ENCODE measurements at regions not wholly inside any gene's neighbourhood (a gene's known extent, or its start where the extent isn't known, plus 50 kb on each side); places are given as distances from the start of the nearest gene placed in this dataset.

DNA sequence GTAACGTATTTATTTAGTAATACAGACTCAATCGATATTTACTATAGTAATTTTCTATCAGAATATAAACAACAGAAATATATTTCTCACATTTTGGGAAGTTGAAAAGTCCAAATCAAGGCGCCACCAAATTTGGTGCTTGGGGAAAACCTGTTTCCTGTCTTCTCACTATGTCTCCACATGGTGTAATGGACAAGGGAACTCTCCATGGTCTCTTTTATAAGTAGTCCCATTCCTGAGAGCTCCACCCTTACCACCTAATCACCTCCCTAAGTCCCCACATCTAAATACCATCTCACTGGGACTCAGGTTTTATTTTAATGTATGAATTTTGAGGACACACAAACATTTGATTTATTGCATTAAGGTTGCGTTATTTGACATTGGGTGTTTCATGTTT lies 848.0 kb downstream of the LTN1 start:
- H3K9ac ChIP-seq (ENCODE audit: control insufficient read depth, extremely low read depth, insufficient read depth, low read length), result no peak overlapping the region
- dilution Hi-C loops (cut with MboI; ENCODE audit: extremely low pct_ligation_motif_present, low sequenced_read_pairs), result no loop called here
- no peak overlapping the region for H2AFZ ChIP-seq (ENCODE audit: control insufficient read depth, low read length)
- no peaks in the 10 kb centered on the region for H3K9me3 ChIP-seq (ENCODE audit: control insufficient read depth, low read depth, low read length)
- TF ChIP-seq, protein P1, sequence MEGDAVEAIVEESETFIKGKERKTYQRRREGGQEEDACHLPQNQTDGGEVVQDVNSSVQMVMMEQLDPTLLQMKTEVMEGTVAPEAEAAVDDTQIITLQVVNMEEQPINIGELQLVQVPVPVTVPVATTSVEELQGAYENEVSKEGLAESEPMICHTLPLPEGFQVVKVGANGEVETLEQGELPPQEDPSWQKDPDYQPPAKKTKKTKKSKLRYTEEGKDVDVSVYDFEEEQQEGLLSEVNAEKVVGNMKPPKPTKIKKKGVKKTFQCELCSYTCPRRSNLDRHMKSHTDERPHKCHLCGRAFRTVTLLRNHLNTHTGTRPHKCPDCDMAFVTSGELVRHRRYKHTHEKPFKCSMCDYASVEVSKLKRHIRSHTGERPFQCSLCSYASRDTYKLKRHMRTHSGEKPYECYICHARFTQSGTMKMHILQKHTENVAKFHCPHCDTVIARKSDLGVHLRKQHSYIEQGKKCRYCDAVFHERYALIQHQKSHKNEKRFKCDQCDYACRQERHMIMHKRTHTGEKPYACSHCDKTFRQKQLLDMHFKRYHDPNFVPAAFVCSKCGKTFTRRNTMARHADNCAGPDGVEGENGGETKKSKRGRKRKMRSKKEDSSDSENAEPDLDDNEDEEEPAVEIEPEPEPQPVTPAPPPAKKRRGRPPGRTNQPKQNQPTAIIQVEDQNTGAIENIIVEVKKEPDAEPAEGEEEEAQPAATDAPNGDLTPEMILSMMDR (optimal IDR thresholded peaks at IDR 0.05 in 1 of 3, IDR thresholded peaks at IDR 0.05 in 1 of 3, conservative IDR thresholded peaks at IDR 0.05 in 1 of 3; ENCODE audit: extremely low read depth in 1 of 3, insufficient read depth in 2 of 3, low read length in 3 of 3), result no peak
- no peak for TF ChIP-seq EZH2 (IDR thresholded peaks at IDR 0.05; ENCODE audit: low read length)
- H3K9me1 ChIP-seq (ENCODE audit: control insufficient read depth, extremely low read depth, insufficient read depth, low read length), result no peaks in the 10 kb centered on the region
- H4K20me1 ChIP-seq (ENCODE audit: control insufficient read depth, extremely low read depth, insufficient read depth, low read length), result no peaks in the 10 kb centered on the region
- no peaks in the 10 kb centered on the region for H3K36me3 ChIP-seq (ENCODE audit: control insufficient read depth in 2 of 2, extremely low read depth in 1 of 2, insufficient read depth in 2 of 2, low read length in 2 of 2)
- no peak overlapping the region for H3K4me2 ChIP-seq (ENCODE audit: control insufficient read depth, extremely low read depth, insufficient read depth, low read depth, low read length)
- FAIRE-seq (no peak), DNase-seq (ENCODE audit: low read depth, low spot score) (no peak)
- H3K79me2 ChIP-seq (ENCODE audit: control insufficient read depth, insufficient read depth, low read length), result no peaks in the 10 kb centered on the region
- H3K4me1 ChIP-seq (ENCODE audit: control insufficient read depth, extremely low read depth, insufficient read depth, low read length), result peaks cover 4% of the 10 kb centered on the region
- no peak overlapping the region for H3K4me3 ChIP-seq (ENCODE audit: control insufficient read depth in 2 of 3, extremely low read depth in 1 of 3, insufficient read depth in 2 of 3, low read depth in 1 of 3, low read length in 3 of 3)
- H3K27me3 ChIP-seq (ENCODE audit: control insufficient read depth, extremely low read depth, insufficient read depth, low read length), result no peaks in the 10 kb centered on the region
- H3K27ac ChIP-seq (ENCODE audit: control insufficient read depth, insufficient read depth, low read length), result no peak overlapping the region

DNA sequence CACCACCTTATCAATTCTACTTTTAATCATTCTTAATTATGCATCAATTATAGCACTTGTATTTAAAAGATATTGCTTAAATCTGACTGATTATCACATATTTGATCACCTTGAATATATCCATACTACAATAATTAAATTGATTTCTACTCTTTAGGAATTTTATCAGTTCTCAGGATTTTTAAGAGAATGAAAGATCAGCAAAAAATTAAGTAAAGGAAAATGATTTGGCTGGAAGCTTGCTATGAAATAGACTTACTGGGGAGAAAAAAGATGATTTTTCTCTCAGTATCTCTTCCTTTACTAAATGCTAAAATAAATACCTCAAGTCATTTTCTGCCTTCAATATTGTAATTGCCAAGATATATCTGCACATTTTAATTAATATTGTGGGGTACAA lies 848.6 kb downstream of the LTN1 start:
- DNase-seq (ENCODE audit: low read depth, low spot score), result no peak
- no peak overlapping the region for H3K27ac ChIP-seq (ENCODE audit: control insufficient read depth, insufficient read depth, low read length)
- TF ChIP-seq EZH2 (IDR thresholded peaks at IDR 0.05; ENCODE audit: low read length), result no peak
- TF ChIP-seq, protein P1 (optimal IDR thresholded peaks at IDR 0.05 in 1 of 3, IDR thresholded peaks at IDR 0.05 in 1 of 3, conservative IDR thresholded peaks at IDR 0.05 in 1 of 3; ENCODE audit: extremely low read depth in 1 of 3, insufficient read depth in 2 of 3, low read length in 3 of 3), result no peak
- no peaks in the 10 kb centered on the region for H3K9me3 ChIP-seq (ENCODE audit: control insufficient read depth, low read depth, low read length)
- no peak for FAIRE-seq
- H3K9me1 ChIP-seq (ENCODE audit: control insufficient read depth, extremely low read depth, insufficient read depth, low read length), result no peaks in the 10 kb centered on the region
- H3K79me2 ChIP-seq (ENCODE audit: control insufficient read depth, insufficient read depth, low read length), result no peaks in the 10 kb centered on the region
- H3K4me1 ChIP-seq (ENCODE audit: control insufficient read depth, extremely low read depth, insufficient read depth, low read length), result peaks cover 4% of the 10 kb centered on the region
- H3K4me3 ChIP-seq (ENCODE audit: control insufficient read depth in 2 of 3, extremely low read depth in 1 of 3, insufficient read depth in 2 of 3, low read depth in 1 of 3, low read length in 3 of 3), result no peak overlapping the region
- dilution Hi-C loops (cut with MboI; ENCODE audit: extremely low pct_ligation_motif_present, low sequenced_read_pairs), result no loop called here
- H2AFZ ChIP-seq (ENCODE audit: control insufficient read depth, low read length), result no peak overlapping the region
- no peak overlapping the region for H3K4me2 ChIP-seq (ENCODE audit: control insufficient read depth, extremely low read depth, insufficient read depth, low read depth, low read length)
- no peaks in the 10 kb centered on the region for H4K20me1 ChIP-seq (ENCODE audit: control insufficient read depth, extremely low read depth, insufficient read depth, low read length)
- H3K9ac ChIP-seq (ENCODE audit: control insufficient read depth, extremely low read depth, insufficient read depth, low read length), result no peak overlapping the region
- H3K36me3 ChIP-seq (ENCODE audit: control insufficient read depth in 2 of 2, extremely low read depth in 1 of 2, insufficient read depth in 2 of 2, low read length in 2 of 2), result no peaks in the 10 kb centered on the region
- H3K27me3 ChIP-seq (ENCODE audit: control insufficient read depth, extremely low read depth, insufficient read depth, low read length), result no peaks in the 10 kb centered on the region
